GM12801 (cell line): ENCODE measurements at regions not wholly inside any gene's neighbourhood (a gene's known extent, or its start where the extent isn't known, plus 50 kb on each side); places are given as distances from the start of the nearest gene placed in this dataset.

Experiments used
- TF ChIP-seq, protein P1 (sequence below): IDR thresholded peaks from one replicate; pipeline ENCODE4 v1.5.1; 2011; ENCODE audit warnings: control low read depth; ENCODE audit not compliant: insufficient read length; ENCODE audit errors: extremely low read depth

DNA sequence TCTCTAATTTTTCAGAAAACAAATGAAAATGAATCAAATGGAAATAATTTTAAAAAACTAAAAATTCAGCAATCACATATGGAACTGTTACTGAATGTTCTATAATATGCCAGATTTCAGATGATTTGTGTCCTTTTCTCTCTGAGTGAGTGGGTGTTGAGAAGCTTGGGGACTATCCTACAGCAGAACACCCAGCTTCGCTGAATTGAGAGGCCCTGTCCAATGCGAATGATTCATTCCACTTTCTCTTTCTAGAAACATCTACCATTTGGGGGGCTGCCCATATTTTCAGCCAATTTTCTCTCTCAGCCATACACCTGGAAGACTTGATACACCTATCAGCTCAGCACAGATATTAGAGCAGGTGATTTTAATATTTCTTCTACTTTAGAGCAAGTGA is 1666.7 kb downstream of the EFNB2 start:
- TF ChIP-seq, protein P1, sequence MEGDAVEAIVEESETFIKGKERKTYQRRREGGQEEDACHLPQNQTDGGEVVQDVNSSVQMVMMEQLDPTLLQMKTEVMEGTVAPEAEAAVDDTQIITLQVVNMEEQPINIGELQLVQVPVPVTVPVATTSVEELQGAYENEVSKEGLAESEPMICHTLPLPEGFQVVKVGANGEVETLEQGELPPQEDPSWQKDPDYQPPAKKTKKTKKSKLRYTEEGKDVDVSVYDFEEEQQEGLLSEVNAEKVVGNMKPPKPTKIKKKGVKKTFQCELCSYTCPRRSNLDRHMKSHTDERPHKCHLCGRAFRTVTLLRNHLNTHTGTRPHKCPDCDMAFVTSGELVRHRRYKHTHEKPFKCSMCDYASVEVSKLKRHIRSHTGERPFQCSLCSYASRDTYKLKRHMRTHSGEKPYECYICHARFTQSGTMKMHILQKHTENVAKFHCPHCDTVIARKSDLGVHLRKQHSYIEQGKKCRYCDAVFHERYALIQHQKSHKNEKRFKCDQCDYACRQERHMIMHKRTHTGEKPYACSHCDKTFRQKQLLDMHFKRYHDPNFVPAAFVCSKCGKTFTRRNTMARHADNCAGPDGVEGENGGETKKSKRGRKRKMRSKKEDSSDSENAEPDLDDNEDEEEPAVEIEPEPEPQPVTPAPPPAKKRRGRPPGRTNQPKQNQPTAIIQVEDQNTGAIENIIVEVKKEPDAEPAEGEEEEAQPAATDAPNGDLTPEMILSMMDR = no peak

DNA sequence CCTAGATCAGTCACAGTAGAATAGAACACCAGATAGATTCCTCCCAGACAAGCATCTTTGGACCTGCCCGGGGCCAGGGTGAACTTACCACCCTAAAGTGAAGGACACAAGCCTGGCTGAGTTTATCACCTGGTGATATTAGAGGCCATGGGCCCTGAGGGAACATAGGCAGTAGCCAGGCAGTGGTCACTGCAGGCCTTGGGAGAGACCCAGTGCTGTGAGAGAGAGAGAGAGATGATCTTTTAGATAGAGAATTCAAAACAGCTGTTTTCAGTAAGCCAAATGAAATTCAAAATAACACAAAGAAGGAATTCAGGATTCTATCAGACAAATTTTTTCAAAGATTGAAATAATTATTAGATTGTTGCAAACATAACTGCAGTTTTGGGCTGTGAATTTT is 1679.9 kb downstream of the EFNB2 start:
- TF ChIP-seq, protein P1 = no peak

DNA sequence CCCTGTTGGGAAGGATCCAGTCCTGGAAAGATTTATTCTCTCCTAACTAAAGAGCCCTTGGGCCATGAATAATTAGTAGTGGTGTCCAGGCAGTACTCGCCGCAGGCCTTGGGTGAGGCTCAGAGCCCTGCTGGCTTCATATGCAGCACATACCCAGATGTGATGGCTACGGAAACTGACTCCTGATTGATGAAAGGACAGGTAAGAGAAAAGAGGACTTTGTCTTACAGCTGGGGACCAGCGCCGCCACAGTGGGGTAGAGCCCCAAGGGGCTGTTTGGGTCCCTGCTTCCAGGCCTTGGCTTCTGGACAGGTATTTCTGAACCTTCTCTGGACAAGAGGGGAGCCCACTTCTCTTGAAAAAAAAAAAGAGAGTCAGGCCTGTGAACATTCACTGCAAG is 1680.8 kb downstream of the EFNB2 start:
- TF ChIP-seq, protein P1 = no peak

DNA sequence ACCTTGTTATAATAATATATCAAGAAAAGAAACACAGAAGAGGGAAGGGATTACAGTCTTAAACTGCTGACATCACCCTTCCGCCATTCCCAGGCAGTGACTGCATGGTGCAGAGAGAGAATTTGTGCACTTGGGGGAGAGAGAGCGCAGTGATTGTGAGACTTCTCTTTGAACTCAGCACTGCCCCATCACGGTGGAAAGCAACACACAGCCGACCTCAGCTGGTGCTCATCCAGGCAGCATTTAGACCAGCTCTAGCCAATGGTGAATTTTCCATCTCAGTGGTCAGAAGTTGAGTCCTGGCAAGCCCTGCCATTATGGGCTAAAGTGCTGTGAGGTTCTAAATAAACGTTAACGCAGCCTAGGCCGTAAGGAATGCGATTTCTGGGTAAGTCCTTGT is 1681.5 kb downstream of the EFNB2 start:
- TF ChIP-seq, protein P1 = no peak

DNA sequence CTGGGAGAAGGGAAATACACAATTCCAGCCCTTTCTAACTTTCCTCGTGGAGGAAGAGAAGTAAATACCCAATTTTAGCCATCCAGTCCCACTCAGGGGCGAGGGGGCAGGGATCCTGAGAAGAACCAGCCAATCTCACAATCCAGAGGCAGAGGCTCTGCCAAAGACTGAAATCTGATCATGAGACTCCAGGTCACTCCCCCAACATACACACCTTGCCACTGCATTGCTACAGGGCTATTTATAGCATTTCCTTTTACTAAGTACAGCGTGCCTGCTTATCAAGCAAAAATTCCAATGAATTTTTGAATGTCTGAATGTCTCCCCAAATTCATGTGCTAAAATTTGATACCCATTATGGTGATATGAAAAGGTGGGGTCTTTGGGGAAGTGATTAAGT is 1687.5 kb downstream of the EFNB2 start:
- TF ChIP-seq, protein P1 = no peak

DNA sequence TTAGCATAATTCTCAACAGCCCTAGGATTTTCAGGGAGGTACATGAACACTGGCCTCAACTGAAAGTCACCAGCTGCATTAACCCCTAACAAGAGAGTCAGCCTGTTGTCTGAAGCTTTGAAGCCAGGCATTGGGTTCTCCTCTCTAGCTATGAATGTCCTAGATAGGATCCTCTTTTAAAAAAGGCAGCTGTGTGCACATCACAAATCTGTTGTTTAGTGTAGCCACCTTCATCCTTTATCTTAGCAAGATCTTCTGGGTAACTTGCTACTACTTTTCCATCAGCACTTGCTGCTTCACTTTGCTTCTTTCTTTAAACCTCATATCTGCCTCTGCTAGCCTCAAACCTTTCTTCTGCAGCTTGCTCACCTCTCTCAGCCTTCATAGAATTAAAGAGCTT is 1692.1 kb downstream of the EFNB2 start:
- TF ChIP-seq, protein P1 = no peak

DNA sequence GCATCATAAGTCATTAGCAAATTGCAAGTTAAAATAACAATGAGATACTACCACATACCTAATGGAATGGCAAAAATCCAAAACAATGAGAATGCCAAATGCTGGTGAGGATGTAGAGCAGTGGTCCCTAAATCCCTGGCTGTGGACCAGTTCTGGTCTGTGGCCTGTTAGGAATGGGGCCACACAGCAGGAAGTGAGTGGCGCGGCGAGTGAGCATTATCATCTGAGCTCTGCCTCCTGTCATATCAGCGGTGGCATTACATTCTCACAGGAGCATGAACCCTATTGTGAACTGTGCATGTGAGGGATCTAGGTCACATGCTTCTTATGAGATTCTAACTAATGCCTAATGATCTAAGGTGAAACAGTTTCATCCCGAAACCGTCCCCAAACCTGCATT is 1694.4 kb downstream of the EFNB2 start:
- TF ChIP-seq, protein P1 = no peak

DNA sequence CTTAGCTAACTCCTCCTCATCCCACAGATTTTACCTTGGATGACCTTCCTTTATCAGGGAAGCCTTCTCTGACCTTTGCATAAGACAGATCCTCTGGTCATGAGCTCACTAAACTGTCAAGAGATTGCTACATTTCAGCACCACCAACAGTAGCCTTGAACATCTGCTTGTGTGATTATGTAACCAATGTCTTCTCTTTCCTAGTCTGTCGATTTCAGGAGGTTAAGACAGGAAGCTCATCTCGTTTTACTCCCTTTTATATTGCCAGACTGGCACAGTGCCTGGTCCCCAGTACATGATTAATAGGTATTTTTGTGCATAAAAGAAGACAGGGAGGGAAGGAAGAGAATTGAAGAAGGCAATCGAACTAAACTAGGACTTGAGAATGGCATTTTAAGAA is 1697.7 kb downstream of the EFNB2 start:
- TF ChIP-seq, protein P1 = no peak
